Peyer's patch (tissue), 4 donors: ENCODE measurements at regions not wholly inside any gene's neighbourhood (a gene's known extent, or its start where the extent isn't known, plus 50 kb on each side); places are given as distances from the start of the nearest gene placed in this dataset.
A peak's percentile ranks its signal among the peaks of the same experiment; 100 is the strongest.

Source experiments
- CTCF ChIP-seq, 6 experiments: fragments of 450-650 bp in 4 of 6; fragments of 200-600 bp in 2 of 6; sonication (generic) in 1 of 6; IDR thresholded peaks; one replicate each; pipeline ENCODE4 v1.5.1; 2017 to 2019; ENCODE audit warnings: antibody characterized with exemption in 6 of 6, mild to moderate bottlenecking in 3 of 6, moderate library complexity in 1 of 6
- POLR2A ChIP-seq, 2 donors: fragments of 450-650 bp; IDR thresholded peaks; one replicate each; pipeline ENCODE4 v1.5.1; 2017; ENCODE audit warnings: antibody characterized with exemption in 2 of 2, mild to moderate bottlenecking in 2 of 2, moderate library complexity in 2 of 2

- TF ChIP-seq POLR2A (IDR thresholded peaks at IDR 0.05) (no peak), CTCF (IDR thresholded peaks at IDR 0.05) (peak in 2 of 6 experiments; percentile 3 to 4)
These were observed 212.0 kb upstream of the CHORDC1 start for GRCh38 chr11:90434858-90435257.
